ENCODE measurements at regions not wholly inside any gene's neighbourhood (a gene's known extent, or its start where the extent isn't known, plus 50 kb on each side); places are given as distances from the start of the nearest gene placed in this dataset.

- TF ChIP-seq, protein P1, sequence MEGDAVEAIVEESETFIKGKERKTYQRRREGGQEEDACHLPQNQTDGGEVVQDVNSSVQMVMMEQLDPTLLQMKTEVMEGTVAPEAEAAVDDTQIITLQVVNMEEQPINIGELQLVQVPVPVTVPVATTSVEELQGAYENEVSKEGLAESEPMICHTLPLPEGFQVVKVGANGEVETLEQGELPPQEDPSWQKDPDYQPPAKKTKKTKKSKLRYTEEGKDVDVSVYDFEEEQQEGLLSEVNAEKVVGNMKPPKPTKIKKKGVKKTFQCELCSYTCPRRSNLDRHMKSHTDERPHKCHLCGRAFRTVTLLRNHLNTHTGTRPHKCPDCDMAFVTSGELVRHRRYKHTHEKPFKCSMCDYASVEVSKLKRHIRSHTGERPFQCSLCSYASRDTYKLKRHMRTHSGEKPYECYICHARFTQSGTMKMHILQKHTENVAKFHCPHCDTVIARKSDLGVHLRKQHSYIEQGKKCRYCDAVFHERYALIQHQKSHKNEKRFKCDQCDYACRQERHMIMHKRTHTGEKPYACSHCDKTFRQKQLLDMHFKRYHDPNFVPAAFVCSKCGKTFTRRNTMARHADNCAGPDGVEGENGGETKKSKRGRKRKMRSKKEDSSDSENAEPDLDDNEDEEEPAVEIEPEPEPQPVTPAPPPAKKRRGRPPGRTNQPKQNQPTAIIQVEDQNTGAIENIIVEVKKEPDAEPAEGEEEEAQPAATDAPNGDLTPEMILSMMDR (IDR thresholded peaks at IDR 0.05) = no peak
- no peak for TF ChIP-seq POLR2A (IDR thresholded peaks at IDR 0.05)
Observed at GRCh38 chr22:27107824-27108223, 450.4 kb downstream of the MIAT start.
